HCT116 (cell line): ENCODE measurements at regions not wholly inside any gene's neighbourhood (a gene's known extent, or its start where the extent isn't known, plus 50 kb on each side); places are given as distances from the start of the nearest gene placed in this dataset.

Experiments used
- ATAC-seq: fragments of 200-7000 bp; cut with Tn5 transposase; 2 replicates; pipeline ENCODE4 v1.9.1; 2020; ENCODE audit warnings: mild to moderate bottlenecking, moderate library complexity
- BruUV-seq: library from RNA; stranded (reverse); fragments of 400-500 nt; replicated peaks from 2 replicates; lab custom pipeline; 2021; lab: Mats Ljungman, UMichigan
- CTCF ChIA-PET: fragments of 300-600 bp; sonication (Branson Sonifier 250); formaldehyde crosslinking; loops from one replicate; lab custom pipeline; 2021; ENCODE audit warnings: antibody characterized with exemption; lab: Charles Lee
- POLR2A ChIA-PET: fragments of 300-600, 350-600 bp; sonication (Branson Sonifier 250); formaldehyde crosslinking; loops from one replicate; lab custom pipeline; 2021; ENCODE audit warnings: antibody characterized with exemption; lab: Charles Lee
- RAD21 ChIA-PET, 2 experiments: fragments of 300-600 bp; sonication (Branson Sonifier 250); formaldehyde crosslinking; loops; one replicate each; lab custom pipeline; 2023; ENCODE audit warnings: low total read pairs in 2 of 2; ENCODE audit not compliant: uncharacterized antibody in 2 of 2, unreplicated experiment in 2 of 2, low non-redundant PET in 1 of 2; lab: Charles Lee
- DNase-seq: peaks from one replicate; pipeline ENCODE4 v3.0.0-alpha.2; 2010; ENCODE audit warnings: low read depth, low spot score
- H2AFZ ChIP-seq: fragments of 200-600 bp; shearing (Covaris generic), sonication (generic); 2 replicates; pipeline ENCODE4 v1.6.1; 2017; ENCODE audit warnings: low read depth, mixed run types, mixed read lengths, antibody characterized with exemption, low read length; ENCODE audit not compliant: poor library complexity, severe bottlenecking
- H3K27ac ChIP-seq: 2 replicates; pipeline ENCODE4 v1.5.1; 2012; ENCODE audit warnings: low read depth, low read length
- H3K27me3 ChIP-seq: fragments of 200-600 bp; sonication (generic); 2 replicates; pipeline ENCODE4 v1.6.1; 2016; ENCODE audit warnings: mixed run types, low read length, mixed read lengths; ENCODE audit not compliant: insufficient read depth
- H3K36me3 ChIP-seq, 2 experiments: fragments of 200-500 bp in 1 of 2; fragments of 200-600 bp in 1 of 2; sonication (Bioruptor generic) in 1 of 2; sonication (generic) in 1 of 2; 2 replicates each; pipeline versions ENCODE4 v1.5.1 to v1.6.1; 2014 to 2016; ENCODE audit warnings: low read length in 2 of 2, inconsistent platforms in 1 of 2, mixed read lengths in 1 of 2, mixed run types in 1 of 2; ENCODE audit not compliant: insufficient read depth in 2 of 2, control insufficient read depth in 1 of 2
- H3K4me1 ChIP-seq, 2 experiments: fragments of 200-600 bp in 1 of 2; sonication (generic) in 1 of 2; 2 replicates each; pipeline versions ENCODE4 v1.5.1 to v1.6.1; 2012 to 2017; ENCODE audit warnings: low read length in 2 of 2, inconsistent platforms in 1 of 2, mild to moderate bottlenecking in 1 of 2, mixed read lengths in 1 of 2, mixed run types in 1 of 2, moderate library complexity in 1 of 2; ENCODE audit not compliant: insufficient read depth in 2 of 2, control insufficient read depth in 1 of 2
- H3K4me2 ChIP-seq: fragments of 200-600 bp; sonication (generic); 2 replicates; pipeline ENCODE4 v1.6.1; 2017; ENCODE audit warnings: mixed run types, low read length, mixed read lengths
- H3K4me3 ChIP-seq, 2 experiments: fragments of 200-600 bp in 1 of 2; sonication (generic) in 1 of 2; replicated peaks in 1 of 2; 2 replicates each; pipeline ENCODE4 v1.5.1; 2011 to 2016; ENCODE audit warnings: low read length in 2 of 2, control low read depth in 1 of 2, low read depth in 1 of 2, mild to moderate bottlenecking in 1 of 2, mixed read lengths in 1 of 2, mixed run types in 1 of 2
- H3K79me2 ChIP-seq: fragments of 200-600 bp; sonication (generic); 2 replicates; pipeline ENCODE4 v1.6.1; 2017; ENCODE audit warnings: mild to moderate bottlenecking, mixed run types, low read length, moderate library complexity, mixed read lengths; ENCODE audit not compliant: insufficient read depth
- H3K9ac ChIP-seq: fragments of 200-600 bp; sonication (generic); 2 replicates; pipeline ENCODE4 v1.6.1; 2016; ENCODE audit warnings: low read length, mixed read lengths
- H3K9me2 ChIP-seq: fragments of 200-600 bp; sonication (generic), shearing (Covaris generic); 2 replicates; pipeline ENCODE4 v1.6.1; 2017; ENCODE audit warnings: mixed run types, mild to moderate bottlenecking, moderate library complexity; ENCODE audit not compliant: insufficient read depth
- H3K9me3 ChIP-seq, 2 experiments: fragments of 200-500 bp in 1 of 2; fragments of 200-600 bp in 1 of 2; sonication (Bioruptor generic) in 1 of 2; sonication (generic) in 1 of 2; 2 replicates each; pipeline ENCODE4 v1.6.1; 2014 to 2017; ENCODE audit warnings: low read length in 2 of 2, mixed read lengths in 2 of 2, inconsistent platforms in 1 of 2, low read depth in 1 of 2, mild to moderate bottlenecking in 1 of 2, mixed run types in 1 of 2, moderate library complexity in 1 of 2; ENCODE audit not compliant: control insufficient read depth in 1 of 2, insufficient read depth in 1 of 2
- H4K20me1 ChIP-seq: fragments of 200-600 bp; sonication (generic), shearing (Covaris generic); 2 replicates; pipeline ENCODE4 v1.6.1; 2017; ENCODE audit warnings: mixed run types, mild to moderate bottlenecking, moderate library complexity; ENCODE audit not compliant: insufficient read depth
- CBX3 ChIP-seq: IDR thresholded peaks from 2 replicates; pipeline ENCODE4 v1.6.1; 2012; ENCODE audit warnings: low read depth
- EGR1 ChIP-seq: IDR thresholded peaks from 2 replicates; pipeline ENCODE4 v1.6.1; 2012; ENCODE audit warnings: low read depth
- ELF1 ChIP-seq: IDR thresholded peaks from 2 replicates; pipeline ENCODE4 v1.6.1; 2012; ENCODE audit warnings: low read depth, borderline replicate concordance
- EZH2phosphoT487 ChIP-seq: fragments of 200-600 bp; IDR thresholded peaks from 2 replicates; pipeline ENCODE4 v1.6.1; 2018; ENCODE audit warnings: antibody characterized with exemption, borderline replicate concordance
- FOSL1 ChIP-seq: IDR thresholded peaks from 2 replicates; pipeline ENCODE4 v1.6.1; 2012; ENCODE audit warnings: low read depth
- JUND ChIP-seq: IDR thresholded peaks from 2 replicates; pipeline ENCODE4 v1.6.1; 2012
- POLR2A ChIP-seq: IDR thresholded peaks from 2 replicates; pipeline ENCODE4 v1.7.0; 2011; ENCODE audit warnings: borderline replicate concordance; ENCODE audit not compliant: insufficient read depth, insufficient read length; ENCODE audit errors: extremely low read depth
- RAD21 ChIP-seq: IDR thresholded peaks from 2 replicates; pipeline ENCODE4 v1.6.1; 2012; ENCODE audit warnings: low read depth, mild to moderate bottlenecking
- SIN3A ChIP-seq: IDR thresholded peaks from 2 replicates; pipeline ENCODE4 v1.6.1; 2012; ENCODE audit warnings: low read depth
- SP1 ChIP-seq: IDR thresholded peaks from 2 replicates; pipeline ENCODE4 v1.6.1; 2012; ENCODE audit warnings: low read depth
- SRF ChIP-seq: IDR thresholded peaks from 2 replicates; pipeline ENCODE4 v1.6.1; 2012; ENCODE audit warnings: low read depth
- TCF7L2 ChIP-seq: IDR thresholded peaks from 2 replicates; pipeline ENCODE4 v1.7.0; 2011; ENCODE audit warnings: borderline replicate concordance, inconsistent platforms; ENCODE audit not compliant: insufficient read depth, insufficient read length; ENCODE audit errors: extremely low read depth
- YY1 ChIP-seq: IDR thresholded peaks from 2 replicates; pipeline ENCODE4 v1.6.1; 2011; ENCODE audit warnings: low read length, low read depth, moderate library complexity, mild to moderate bottlenecking; ENCODE audit not compliant: insufficient replicate concordance; ENCODE audit errors: extremely low read depth
- ZFX ChIP-seq: fragments of 450-650 bp; IDR thresholded peaks from 2 replicates; pipeline ENCODE4 v1.6.1; 2017
- ZNF274 ChIP-seq: fragments of 200-500 bp; sonication (Bioruptor generic); IDR thresholded peaks from 2 replicates; pipeline ENCODE4 v1.6.1; 2014; ENCODE audit warnings: mild to moderate bottlenecking, low read depth, low read length, inconsistent platforms
- intact Hi-C: fragments of 100-400 bp; cut with micrococcal nuclease; formaldehyde crosslinking; loops from 2 replicates; pipeline ENCODE4 v1.10.0; 2022
- TF ChIP-seq, protein P1 (sequence below), 3 experiments: fragments of 200-600 bp in 1 of 3; sonication (generic) in 1 of 3; IDR thresholded peaks in 2 of 3; conservative IDR thresholded peaks in 1 of 3; 2 replicates each; pipeline ENCODE4 v1.5.1; 2012 to 2017; ENCODE audit warnings: low read depth in 2 of 3, low read length in 2 of 3, antibody characterized with exemption in 1 of 3, borderline replicate concordance in 1 of 3, control low read depth in 1 of 3, mild to moderate bottlenecking in 1 of 3, mixed read lengths in 1 of 3, mixed run types in 1 of 3, moderate library complexity in 1 of 3; ENCODE audit not compliant: insufficient read depth in 1 of 3
- TF ChIP-seq, protein P2 (sequence below): IDR thresholded peaks from 2 replicates; pipeline ENCODE4 v1.6.1; 2011; ENCODE audit warnings: mild to moderate bottlenecking, low read length, moderate library complexity; ENCODE audit not compliant: insufficient replicate concordance; ENCODE audit errors: extremely low read depth
- TF ChIP-seq, protein P3 (sequence below): IDR thresholded peaks from 2 replicates; pipeline ENCODE4 v1.6.1; 2012

DNA sequence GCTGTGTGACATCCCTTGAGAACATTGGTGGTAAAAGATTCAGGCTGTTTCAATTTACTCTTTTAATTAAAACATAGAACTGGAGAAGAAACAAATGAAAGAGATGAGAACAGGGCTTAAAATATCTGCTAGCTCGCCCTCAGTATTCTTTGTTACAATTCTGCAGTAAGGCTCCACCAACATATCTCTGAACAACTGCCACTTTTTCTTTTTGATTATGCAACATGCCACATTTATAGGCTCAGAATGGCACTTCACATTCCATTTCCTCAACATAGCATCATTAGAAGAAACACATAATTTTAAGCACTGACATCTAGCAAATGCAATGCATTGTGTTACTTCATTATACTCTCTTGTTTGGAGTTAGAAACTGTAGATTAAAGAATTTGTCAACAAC, 1315.2 kb downstream of the LRFN5 start:
- RAD21 ChIA-PET, result no interaction called here
- Histone ChIP-seq H3K27me3 (no peaks in the 10 kb centered on the region), H3K36me3 (no peaks in the 10 kb centered on the region), H3K4me2 (no peak overlapping the region), H3K27ac (no peak overlapping the region), H4K20me1 (no peaks in the 10 kb centered on the region), H3K4me3 (no peak overlapping the region), H3K9ac (no peak overlapping the region), H3K4me1 (no peaks in the 10 kb centered on the region), H3K79me2 (no peaks in the 10 kb centered on the region), H3K9me2 (no peaks in the 10 kb centered on the region), H2AFZ (no peak overlapping the region), H3K9me3 (no peaks in the 10 kb centered on the region)
- CTCF ChIA-PET, result no interaction called here
- POLR2A ChIA-PET, result no interaction called here
- no peak for DNase-seq
- no peak for TF ChIP-seq CBX3
- no peak for TF ChIP-seq YY1
- no peak for TF ChIP-seq EGR1
- TF ChIP-seq SIN3A, result no peak
- TF ChIP-seq, protein P1, sequence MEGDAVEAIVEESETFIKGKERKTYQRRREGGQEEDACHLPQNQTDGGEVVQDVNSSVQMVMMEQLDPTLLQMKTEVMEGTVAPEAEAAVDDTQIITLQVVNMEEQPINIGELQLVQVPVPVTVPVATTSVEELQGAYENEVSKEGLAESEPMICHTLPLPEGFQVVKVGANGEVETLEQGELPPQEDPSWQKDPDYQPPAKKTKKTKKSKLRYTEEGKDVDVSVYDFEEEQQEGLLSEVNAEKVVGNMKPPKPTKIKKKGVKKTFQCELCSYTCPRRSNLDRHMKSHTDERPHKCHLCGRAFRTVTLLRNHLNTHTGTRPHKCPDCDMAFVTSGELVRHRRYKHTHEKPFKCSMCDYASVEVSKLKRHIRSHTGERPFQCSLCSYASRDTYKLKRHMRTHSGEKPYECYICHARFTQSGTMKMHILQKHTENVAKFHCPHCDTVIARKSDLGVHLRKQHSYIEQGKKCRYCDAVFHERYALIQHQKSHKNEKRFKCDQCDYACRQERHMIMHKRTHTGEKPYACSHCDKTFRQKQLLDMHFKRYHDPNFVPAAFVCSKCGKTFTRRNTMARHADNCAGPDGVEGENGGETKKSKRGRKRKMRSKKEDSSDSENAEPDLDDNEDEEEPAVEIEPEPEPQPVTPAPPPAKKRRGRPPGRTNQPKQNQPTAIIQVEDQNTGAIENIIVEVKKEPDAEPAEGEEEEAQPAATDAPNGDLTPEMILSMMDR (IDR thresholded peaks at IDR 0.05 in 2 of 3, conservative IDR thresholded peaks at IDR 0.05 in 1 of 3; ENCODE audit: borderline replicate concordance in 1 of 3, insufficient read depth in 1 of 3, low read depth in 2 of 3, low read length in 2 of 3), result no peak
- TF ChIP-seq ELF1, result no peak
- TF ChIP-seq, protein P2, sequence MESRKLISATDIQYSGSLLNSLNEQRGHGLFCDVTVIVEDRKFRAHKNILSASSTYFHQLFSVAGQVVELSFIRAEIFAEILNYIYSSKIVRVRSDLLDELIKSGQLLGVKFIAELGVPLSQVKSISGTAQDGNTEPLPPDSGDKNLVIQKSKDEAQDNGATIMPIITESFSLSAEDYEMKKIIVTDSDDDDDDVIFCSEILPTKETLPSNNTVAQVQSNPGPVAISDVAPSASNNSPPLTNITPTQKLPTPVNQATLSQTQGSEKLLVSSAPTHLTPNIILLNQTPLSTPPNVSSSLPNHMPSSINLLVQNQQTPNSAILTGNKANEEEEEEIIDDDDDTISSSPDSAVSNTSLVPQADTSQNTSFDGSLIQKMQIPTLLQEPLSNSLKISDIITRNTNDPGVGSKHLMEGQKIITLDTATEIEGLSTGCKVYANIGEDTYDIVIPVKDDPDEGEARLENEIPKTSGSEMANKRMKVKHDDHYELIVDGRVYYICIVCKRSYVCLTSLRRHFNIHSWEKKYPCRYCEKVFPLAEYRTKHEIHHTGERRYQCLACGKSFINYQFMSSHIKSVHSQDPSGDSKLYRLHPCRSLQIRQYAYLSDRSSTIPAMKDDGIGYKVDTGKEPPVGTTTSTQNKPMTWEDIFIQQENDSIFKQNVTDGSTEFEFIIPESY, result no peak
- TF ChIP-seq ZFX, result no peak
- TF ChIP-seq, protein P3, sequence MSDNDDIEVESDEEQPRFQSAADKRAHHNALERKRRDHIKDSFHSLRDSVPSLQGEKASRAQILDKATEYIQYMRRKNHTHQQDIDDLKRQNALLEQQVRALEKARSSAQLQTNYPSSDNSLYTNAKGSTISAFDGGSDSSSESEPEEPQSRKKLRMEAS, result no peak
- TF ChIP-seq RAD21, result no peak
- no peak for TF ChIP-seq SRF
- no peak for TF ChIP-seq ZNF274
- TF ChIP-seq TCF7L2, result no peak
- TF ChIP-seq SP1, result no peak
- TF ChIP-seq EZH2phosphoT487, result no peak
- no peak for TF ChIP-seq FOSL1
- TF ChIP-seq JUND, result no peak
- no peak for TF ChIP-seq POLR2A
- BruUV-seq, result no TSS peak
- no peak for ATAC-seq
- intact Hi-C loops, result no loop called here
